ENCODE measurements at regions not wholly inside any gene's neighbourhood (a gene's known extent, or its start where the extent isn't known, plus 50 kb on each side); places are given as distances from the start of the nearest gene placed in this dataset.

GRCh38 chr1:48160486-48161132 is 61.9 kb upstream of the SLC5A9 start:
- TF ChIP-seq POLR2A (IDR thresholded peaks at IDR 0.05) = no peak
- TF ChIP-seq POLR2AphosphoS5 (IDR thresholded peaks at IDR 0.05) = no peak
- no peak for TF ChIP-seq CTCF (IDR thresholded peaks at IDR 0.05)

Measured in upper lobe of left lung (tissue), 4 donors.